Cerebellar nuclear complex (tissue), 1 donor: ENCODE measurements at regions not wholly inside any gene's neighbourhood (a gene's known extent, or its start where the extent isn't known, plus 50 kb on each side); places are given as distances from the start of the nearest gene placed in this dataset.

Experiments
- DNase-seq, 2 experiments: peaks; one replicate each; lab custom pipeline; 2025; lab: John Stamatoyannopoulos, UW

DNA sequence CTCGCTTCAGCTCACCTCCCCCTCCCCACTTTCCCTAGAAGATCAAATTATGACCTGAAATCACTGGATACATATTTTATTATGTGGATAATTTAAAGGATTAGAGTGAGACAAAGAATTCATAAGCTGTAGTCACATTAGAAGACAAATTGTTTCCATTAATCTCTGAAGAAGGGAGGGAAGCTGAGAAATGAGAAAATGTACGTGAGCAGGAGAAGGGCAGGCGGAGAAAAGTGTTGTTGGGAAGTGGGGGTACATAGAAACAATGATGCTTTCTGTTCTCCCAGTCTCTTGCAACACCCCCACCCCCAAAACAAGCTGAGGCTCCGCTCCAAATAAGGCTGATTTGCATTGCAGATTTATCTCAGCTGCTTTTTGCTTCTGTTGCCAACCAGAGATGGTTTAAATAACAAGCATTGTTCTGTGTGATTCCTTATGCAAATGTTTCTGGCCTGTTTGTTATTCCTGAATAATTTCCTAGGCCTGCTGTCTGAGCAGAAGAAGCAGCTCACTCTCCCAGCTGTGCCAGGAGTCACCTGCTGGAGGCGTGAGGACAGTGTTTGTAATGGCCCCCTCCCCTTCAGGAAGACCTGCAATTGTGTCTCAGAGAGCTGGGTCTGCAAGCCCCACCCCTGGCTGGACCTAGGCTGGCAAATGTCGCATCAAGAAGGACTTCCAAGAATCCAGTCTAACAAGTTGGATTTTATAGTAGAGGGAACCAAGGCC, 121.8 kb upstream of the TNR start:
- no peak for DNase-seq

DNA sequence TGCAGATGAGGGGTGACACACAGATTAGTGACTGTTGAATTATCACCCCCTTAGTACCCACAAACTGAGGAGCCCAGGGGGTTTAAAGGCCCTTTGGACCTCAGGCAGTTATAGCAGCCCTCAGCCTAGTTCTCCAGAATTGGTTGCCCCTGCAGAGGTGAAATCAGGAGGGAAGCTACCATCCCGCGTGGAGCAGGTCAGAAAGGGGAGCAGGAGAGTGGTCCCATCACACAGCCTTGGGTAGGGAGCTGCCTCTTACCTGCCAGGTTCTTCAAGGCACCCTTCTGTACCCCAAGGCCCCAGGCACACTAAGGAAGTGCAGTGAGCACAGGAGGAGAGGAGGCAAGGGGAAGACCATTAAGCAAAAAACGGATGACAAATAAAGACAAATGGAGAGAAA, 121.2 kb upstream of the TNR start:
- DNase-seq = no peak

DNA sequence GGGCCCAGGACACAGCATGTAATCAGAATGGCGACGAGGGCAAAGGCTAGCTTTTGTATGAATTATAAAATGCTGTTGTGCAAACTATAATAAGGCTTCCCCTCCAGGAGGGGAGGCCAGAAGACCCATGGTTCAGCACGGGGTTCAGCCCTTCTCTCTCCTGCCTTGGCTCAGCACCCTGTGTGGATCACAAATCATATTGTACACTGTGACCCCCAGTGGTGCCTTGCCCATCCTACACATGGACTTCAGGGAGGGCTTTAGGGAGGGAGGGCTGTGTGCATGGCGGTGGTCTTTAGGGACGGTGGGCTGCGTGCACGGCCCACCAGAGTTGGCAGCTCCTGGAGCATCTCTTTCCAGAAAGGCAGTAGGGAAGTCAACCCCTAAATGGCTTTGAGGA, 120.8 kb upstream of the TNR start:
- no peak for DNase-seq

DNA sequence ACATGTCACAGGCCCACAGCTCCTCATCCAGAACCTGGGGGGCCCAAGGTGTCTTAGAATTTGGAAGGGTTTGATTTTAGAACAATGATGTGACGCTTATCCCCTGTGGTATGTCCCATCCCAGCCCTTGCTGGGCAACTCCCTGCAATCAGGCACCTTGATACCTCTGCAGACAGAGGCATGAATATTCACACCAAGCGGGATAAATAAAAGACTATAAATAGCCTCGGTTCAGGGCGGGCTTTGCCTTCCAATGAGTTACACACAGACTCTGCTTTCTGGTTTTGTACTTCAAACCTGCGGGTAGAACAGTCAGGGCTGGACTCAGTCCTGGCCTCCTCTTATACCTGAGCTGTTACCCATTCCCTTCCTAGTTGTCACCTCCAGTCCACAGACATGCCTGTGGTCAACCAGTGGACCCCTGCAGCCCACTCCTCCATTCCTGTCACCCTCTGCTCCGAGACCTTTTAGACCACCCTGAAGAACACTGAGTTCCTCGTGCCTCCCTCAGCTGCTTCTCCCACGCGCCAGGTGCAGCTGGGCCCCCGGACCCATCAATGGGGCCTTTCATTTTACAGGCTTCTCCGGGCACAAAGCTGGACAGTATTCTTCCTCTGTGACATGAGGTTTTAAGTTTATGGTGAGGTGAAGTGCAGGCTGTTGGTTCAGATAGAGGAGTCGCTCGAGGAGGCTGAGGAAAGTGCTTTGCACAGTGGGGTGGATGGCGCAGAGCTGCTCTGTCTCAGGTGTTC, 120.1 kb upstream of the TNR start:
- DNase-seq = no peak

DNA sequence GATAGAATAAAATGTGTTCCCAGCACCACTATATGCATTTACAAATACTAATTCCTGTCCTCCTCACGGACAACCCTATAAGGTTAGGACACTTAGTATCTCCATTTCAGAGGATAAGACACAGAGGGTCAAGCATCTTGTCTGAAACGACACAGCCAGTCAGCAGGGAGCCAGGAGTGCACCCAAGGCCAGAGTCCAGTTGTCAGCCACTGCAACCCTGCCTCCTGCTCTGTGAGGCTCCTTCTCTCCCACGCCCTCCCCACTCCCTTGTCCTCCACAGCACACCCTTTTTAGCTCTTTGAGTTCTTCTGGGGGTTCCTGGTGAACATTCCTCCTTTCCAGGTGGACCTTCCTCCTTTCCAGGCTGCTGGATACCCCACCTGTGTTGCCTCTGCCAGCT, 119.0 kb upstream of the TNR start:
- DNase-seq = no peak

DNA sequence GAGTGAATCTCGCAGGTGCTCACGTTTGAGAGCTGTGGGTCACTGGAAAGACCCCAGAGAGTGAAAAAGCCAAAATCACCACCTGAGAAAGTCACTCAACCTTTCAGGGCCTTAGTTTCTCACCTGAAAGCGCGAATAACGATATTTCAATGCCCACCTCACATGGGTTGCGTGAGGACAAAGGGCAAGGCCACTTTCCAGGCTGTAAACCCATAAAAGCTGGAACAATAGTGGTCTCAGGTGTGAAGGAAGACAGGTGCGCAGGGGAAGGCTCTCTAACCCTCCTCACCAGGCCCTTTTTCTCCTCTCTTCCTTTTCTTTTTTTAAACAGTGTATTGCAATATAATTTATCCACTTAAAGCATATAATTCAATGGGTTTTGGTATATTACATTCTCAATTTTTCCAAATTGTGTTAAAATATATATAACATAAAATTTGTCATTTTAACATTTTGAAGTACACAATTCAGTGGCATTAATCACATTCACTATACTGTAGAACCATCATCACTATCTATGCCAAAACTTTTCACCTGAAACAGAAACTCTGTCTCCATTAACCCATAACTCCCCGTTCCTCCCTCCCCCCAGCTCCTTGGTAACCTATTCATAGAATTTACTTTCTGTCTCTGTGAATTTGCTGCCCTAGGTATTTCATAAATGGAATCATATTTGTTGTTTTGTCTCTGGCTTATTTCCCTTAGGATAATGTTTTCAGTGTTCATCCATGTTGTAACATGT, 118.4 kb upstream of the TNR start:
- no peak for DNase-seq

DNA sequence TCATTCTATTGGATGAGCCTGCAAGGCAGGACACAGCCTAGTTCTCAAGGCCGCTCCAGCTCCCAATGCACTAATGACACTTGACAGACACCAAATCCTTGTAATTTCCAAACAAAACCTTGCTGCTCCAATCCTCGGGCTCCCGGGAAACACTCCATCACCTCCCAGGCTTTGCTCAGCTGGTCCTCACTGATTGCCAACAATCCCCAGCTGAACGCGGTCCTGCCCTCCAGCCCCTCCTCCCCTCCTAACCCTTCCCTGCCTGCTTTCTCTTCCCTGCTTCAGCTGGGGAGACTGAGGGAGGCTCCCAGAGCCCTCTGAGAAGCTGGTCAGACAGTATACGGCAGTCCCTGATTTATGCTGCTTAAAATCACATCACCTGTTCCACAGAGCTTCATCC, 114.4 kb upstream of the TNR start:
- DNase-seq = peak in 1 of 2 experiments; percentile 33

DNA sequence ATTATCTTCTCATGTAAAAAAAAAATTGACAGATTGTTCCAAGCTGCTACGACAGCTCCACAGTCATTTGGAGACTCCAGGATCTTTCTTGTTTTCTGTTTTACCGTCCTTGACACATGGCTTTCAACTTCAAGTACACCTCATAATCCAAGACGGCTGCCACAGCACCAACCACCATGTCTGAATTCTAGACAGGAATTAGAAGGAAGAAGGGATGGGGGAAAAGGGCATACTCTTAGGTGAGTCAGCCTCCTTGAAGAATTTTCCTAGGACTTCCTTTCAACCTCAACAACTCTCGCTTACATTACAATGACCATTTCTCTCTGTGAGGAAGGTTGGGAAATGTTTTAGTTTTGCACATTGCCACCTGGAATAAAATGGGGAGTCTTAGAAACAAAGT, 110.3 kb upstream of the TNR start:
- no peak for DNase-seq

DNA sequence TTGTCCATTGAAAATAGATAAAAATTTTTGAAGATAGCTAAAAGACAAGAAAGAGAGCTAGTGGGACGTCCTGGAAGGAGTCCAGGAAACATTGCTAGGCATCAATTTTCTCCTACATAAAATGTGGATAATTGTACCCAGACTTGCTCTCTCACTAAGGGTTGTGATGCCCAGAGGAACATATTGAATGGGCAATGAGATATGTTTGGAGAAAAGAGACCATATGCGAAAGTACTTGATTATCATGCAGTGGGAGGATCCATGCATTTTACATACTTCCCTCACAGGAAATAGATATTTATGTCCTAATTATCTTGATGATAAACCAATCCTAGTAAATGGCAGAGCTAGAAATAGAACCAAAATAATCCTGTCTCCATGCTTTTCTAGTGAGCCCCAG, 108.4 kb upstream of the TNR start:
- DNase-seq = no peak

DNA sequence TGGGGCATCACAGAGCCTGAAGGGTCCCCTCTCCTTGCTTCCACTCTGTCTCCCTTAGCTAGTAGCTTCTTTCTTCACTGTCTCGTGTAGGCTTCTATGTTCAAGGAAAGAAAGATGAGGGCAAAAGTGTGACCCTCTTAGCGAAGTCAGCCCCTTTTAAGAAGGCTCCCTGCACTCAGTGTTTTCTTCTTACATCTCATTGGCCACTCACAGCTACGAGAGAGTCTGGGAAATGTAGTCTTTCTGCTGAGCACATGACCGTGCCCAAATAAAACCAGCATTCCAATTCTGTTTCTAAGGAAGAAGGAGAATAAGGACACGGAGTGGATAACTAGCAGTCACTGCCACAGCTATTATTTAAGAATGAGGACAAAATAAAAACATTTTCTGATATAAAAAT, 104.9 kb upstream of the TNR start:
- no peak for DNase-seq

DNA sequence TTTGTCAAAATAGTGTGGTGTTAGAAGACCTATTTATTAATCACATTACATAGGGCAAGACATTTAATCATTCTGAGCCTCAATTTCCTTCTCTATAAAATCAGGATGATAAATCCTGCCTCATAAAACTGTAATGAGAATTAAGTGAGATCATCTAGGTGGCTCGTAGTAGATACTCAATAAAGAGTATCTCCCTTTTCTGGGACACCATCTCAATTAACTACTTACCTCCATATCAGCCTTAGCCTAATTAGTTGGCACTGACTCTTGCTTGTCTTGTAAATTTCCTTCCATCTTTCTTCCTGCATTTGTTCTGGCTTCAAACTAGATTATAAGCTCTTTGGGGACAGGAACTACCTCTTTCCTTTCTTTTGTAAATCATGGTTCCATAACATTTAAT, 102.6 kb upstream of the TNR start:
- DNase-seq = no peak

DNA sequence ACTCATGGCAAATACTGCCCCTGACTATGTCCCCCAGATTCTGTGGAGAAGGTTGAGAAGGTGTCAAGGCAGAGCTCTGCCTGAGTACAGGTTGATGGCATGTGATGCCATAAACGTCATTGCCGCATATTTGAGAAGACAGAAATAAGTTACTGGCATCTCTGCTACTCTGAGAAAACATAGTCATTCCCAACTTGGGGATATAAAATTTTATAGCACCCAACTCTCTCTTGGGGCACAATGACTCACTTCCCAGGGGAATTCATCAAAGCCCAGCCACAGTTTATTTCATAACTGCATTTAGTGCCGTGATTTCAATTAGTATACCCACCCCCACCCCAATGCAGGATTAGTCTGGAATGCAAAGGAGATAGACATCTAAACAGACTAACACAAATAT, 101.9 kb upstream of the TNR start:
- DNase-seq = no peak

DNA sequence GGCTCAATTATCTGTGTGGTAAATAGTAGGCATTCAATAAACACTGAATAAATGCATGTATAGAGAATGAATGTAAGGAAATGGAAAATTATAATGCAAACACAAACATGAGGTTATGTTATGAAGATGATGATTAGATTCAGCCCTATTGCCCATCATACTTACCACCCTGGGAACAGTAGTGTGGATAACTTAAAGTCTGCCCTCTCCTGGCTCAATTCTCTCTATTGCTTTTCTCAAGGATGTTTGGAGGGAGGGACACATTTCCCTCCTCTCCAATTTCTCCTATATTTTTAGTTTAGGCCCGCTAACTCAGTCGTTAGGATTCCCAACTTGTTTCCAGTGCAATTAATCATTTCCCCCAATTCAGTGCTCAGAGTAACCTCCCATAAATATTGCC, 101.5 kb upstream of the TNR start:
- DNase-seq = no peak

DNA sequence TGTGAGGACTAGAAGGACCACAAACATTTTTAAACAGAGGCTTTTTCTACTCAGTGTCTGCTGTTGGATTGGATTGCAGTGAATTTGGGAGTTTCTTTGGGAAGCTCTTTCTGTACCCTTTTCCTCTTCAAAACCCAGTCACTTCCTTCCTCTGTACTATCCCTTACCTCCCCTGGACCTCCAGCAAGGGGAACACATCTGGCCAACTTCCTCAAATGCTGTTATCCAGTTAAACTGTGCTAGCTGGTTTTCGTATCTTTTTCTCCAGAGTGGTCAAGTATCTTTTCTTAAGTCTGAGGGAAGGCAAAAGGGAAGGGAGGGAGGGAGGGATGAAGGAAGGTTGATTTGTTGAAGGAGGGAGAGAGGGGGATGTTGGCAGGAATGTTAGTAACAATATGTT, 99.2 kb upstream of the TNR start:
- DNase-seq = no peak

DNA sequence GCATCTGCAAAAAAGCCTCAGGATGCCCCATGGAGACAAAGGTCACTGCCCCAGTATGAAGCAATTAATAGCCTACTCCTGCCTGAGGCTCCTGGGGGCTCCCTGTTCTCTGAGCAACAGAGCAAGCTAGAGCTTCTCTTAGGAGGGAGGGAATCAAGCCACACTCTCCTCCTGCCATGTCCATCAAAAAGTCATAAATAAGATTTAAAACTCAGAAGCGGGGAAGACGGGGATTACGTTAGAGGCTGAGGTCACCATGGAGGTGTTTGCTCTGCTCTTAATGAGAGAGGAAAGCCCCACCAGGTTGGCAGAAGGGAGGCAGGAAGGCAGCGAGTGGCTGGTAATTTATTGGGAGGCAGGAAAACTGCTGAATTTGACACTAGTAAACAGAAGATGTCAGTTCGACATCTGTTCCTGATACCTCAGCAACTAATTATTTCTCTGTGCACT, 98.4 kb upstream of the TNR start:
- DNase-seq = no peak

DNA sequence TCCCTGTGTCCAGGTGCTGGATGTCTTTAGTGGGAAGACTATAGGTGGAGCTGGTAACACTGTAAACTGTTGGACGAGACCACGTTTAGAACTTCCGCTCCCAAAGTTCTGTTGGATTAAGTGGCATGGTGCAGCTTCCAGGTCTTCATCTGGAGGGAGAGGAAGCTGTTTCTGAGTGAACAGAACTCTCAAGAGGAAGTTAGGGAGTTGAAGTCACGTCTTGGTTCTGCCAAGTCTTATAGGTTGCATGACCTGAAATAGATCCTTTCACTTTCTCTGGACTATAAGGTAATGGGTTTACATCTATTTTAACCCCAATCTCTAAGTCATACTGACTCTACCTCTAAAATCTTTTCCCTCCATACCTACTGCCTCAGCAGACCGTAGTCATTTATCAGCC, 97.4 kb upstream of the TNR start:
- no peak for DNase-seq

DNA sequence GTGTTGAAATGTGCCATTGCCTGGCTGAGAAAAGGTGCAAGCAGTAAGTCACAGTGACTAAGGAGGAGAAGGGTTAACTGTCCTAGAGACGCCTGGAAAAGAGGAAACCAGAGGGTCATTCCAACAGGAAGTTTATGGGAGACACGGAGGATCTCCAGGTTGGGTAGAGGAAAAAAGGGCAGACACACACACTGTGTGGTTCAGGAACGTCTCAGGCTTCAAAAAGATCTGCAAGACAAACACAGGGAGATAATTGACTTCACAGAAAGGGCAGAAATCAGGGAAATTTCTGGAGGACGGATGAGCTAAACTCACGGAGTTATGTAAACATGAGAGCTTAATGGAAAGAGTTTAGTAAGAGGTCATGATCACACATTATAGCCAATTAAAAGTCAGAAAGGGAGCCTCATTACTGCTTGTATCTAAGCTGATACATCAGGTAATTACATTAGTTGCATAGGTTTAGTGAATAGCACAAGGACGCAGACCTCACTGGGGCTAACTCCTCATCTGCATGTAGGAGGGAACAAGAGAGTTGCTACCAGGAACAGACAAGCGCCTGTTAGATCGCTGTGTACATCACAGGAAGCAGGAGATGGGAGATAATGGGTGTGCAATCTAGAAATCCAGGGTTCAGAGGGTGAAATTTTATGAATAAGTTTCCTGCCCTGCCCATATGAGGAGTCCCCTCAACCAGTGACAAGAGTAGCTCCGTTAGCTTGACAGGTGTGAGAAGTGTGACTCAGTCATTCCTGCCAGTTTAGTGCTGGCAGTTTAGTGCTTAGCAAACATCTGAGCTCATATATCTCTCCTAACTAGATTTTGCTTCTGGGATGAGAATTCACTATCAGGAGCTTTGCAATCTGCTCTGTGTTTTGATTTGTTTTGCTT, 96.6 kb upstream of the TNR start:
- DNase-seq = no peak

DNA sequence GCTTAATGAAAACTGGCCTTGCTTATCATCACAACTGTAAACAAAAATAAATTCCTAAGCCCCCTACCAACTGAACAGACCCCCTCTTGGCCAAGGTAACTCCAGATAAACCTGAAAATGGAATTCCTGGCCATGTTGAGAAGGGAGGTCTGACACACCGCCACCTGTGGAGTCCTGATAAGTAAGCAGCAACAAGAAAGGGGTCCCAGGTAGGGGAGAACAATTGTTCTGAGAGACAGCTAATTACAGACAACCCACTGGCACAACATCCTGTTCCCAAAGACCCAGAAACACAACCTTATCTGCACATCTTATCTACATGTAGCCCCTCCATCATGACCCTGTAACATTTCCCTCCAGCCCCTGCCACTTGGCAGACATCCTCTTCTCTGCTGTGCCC, 91.2 kb upstream of the TNR start:
- DNase-seq = no peak

DNA sequence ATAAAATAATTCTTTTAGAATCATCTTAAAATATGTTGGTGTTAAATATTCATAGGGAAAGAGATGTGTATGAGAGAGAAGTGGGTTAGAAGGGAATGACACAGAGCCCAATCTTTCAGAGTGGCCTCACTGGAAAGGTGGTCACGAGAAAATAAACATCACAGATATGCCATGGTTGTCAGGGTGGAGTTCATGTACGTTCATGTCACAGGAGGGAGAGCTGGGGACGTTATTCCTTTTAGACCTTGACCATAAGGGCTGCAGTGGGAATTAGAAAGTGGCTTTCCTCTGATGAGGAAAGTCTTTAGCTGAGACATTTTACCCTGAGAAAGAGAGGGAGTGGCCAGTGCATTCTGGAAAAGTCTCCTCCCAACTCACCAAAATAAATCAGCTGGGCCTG, 90.6 kb upstream of the TNR start:
- no peak for DNase-seq

DNA sequence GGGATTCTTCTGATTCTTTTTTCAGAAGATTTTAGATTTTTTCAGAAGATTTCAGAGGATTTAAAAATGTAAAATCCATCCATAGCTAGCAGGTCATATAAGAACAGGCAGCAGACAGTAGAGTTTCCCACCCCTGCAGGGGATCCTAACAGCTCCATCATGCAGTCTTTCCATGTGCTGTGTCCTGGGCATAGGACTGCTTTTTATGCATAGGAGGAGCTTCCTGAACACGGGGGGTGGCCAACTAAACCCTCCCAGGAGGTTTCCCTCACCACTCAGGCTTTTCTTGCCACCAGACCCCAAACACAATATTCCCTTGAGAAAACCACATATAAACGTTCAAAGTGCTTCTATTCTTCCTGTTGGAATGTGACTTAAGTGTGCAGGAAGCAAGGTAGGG, 90.1 kb upstream of the TNR start:
- DNase-seq = no peak

DNA sequence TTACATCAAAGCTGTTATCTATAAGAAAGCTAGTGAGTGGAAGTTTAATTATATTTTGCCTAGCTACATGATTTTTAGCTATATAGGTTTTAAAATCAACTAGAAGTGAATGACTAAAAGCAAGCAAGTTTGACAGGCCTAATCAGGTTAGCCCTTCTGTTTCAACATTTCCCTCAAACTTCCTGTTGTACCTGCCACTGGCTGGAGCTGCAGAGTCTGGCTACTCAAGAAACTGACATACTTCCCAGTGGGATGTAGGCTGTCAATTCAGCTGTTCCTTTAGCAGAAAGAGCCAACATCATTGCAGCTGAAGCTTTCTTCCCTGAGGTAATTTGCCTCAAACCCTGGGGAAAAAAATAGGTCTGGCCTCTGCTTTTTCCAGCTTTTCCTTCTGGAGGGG, 87.1 kb upstream of the TNR start:
- no peak for DNase-seq

DNA sequence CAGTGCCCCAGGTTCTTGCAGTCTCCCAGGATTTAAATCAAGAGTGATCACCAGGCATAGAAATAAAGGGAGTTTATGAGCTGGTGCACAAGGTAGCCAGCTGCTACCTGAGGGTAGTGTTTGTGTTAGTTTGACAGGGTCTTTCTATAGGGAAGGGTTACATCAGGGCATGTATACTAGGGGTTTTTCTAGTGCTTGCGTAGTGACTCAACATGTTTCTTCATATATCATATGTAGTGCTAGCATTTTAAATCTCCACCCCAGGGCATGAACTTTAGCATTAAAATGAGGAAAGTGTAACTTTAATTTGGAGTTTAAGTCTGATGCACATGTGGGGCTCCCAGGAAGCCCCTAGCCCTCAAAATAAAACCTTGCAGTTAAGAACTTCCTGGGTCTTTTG, 86.5 kb upstream of the TNR start:
- DNase-seq = no peak
